ENCODE measurements at regions not wholly inside any gene's neighbourhood (a gene's known extent, or its start where the extent isn't known, plus 50 kb on each side); places are given as distances from the start of the nearest gene placed in this dataset.

GRCh38 chr11:86128914-86129313 is 60.0 kb upstream of the PICALM start:
- intact Hi-C loops (cut with DNase I; ENCODE audit: low total_unique reads), result no loop called here
- TF ChIP-seq POLR2A (IDR thresholded peaks at IDR 0.05), result no peak
- no peak for TF ChIP-seq CTCF (IDR thresholded peaks at IDR 0.05)
- 86 to 94% methylated on average over 2 of the region's 2 CpGs for WGBS, 2 donors
- DNase-seq (ENCODE audit: low spot score in 2 of 2), result no peak
- H3K4me3 ChIP-seq (ENCODE audit: low read depth, poor library complexity, severe bottlenecking), result no peak overlapping the region

GRCh38 chr11:86126862-86127261 is 58.0 kb upstream of the PICALM start:
- TF ChIP-seq CTCF (IDR thresholded peaks at IDR 0.05) (no peak), POLR2A (IDR thresholded peaks at IDR 0.05) (no peak)
- intact Hi-C loops (cut with DNase I; ENCODE audit: low total_unique reads), result no loop called here
- no peak overlapping the region for H3K4me3 ChIP-seq (ENCODE audit: low read depth, poor library complexity, severe bottlenecking)
- no peak for DNase-seq (ENCODE audit: low spot score in 2 of 2)

GRCh38 chr11:86124251-86125233 is 55.7 kb upstream of the PICALM start:
- intact Hi-C loops (cut with DNase I; ENCODE audit: low total_unique reads), result no loop called here
- no peak overlapping the region for H3K4me3 ChIP-seq (ENCODE audit: low read depth, poor library complexity, severe bottlenecking)
- DNase-seq (ENCODE audit: low spot score in 2 of 2), result no peak
- 81 to 85% methylated on average over 3 of the region's 3 CpGs for WGBS, 2 donors
- TF ChIP-seq CTCF (IDR thresholded peaks at IDR 0.05) (no peak), POLR2A (IDR thresholded peaks at IDR 0.05) (no peak)

GRCh38 chr11:86122773-86123172 is 53.9 kb upstream of the PICALM start:
- 94 to 96% methylated on average over 1 of the region's 1 CpG for WGBS, 2 donors
- intact Hi-C loops (cut with DNase I; ENCODE audit: low total_unique reads), result no loop called here
- no peak for TF ChIP-seq CTCF (IDR thresholded peaks at IDR 0.05)
- no peak for TF ChIP-seq POLR2A (IDR thresholded peaks at IDR 0.05)

GRCh38 chr11:86120807-86121206 is 51.9 kb upstream of the PICALM start:
- no peak for DNase-seq (ENCODE audit: low spot score in 2 of 2)
- WGBS, 2 donors, result 89 to 96% methylated on average over 2 of the region's 2 CpGs
- no peak overlapping the region for H3K4me3 ChIP-seq (ENCODE audit: low read depth, poor library complexity, severe bottlenecking)
- TF ChIP-seq CTCF (IDR thresholded peaks at IDR 0.05) (no peak), POLR2A (IDR thresholded peaks at IDR 0.05) (no peak)
- intact Hi-C loops (cut with DNase I; ENCODE audit: low total_unique reads), result no loop called here

More at GRCh38 chr11:86122773-86123172, 53.9 kb upstream of the PICALM start:
- no peak overlapping the region for H3K4me3 ChIP-seq (ENCODE audit: low read depth, poor library complexity, severe bottlenecking)
- DNase-seq (ENCODE audit: low spot score in 2 of 2), result no peak

All from lower leg skin (tissue), 4 donors.